GM12878 (cell line): ENCODE measurements at regions not wholly inside any gene's neighbourhood (a gene's known extent, or its start where the extent isn't known, plus 50 kb on each side); places are given as distances from the start of the nearest gene placed in this dataset.

ENCODE experiments used
- ATAC-seq: fragments of 200-7000 bp; cut with Tn5 transposase; 3 replicates; pipeline ENCODE4 v1.9.1; 2020; ENCODE audit warnings: mild to moderate bottlenecking, moderate library complexity
- BruUV-seq: library from RNA; stranded (reverse); fragments of 400-500 nt; replicated peaks from 2 replicates; lab custom pipeline; 2021; lab: Mats Ljungman, UMichigan
- CTCF ChIA-PET: fragments of 300-600 bp; sonication (Branson Sonifier 250); formaldehyde crosslinking; extraction: SDS; loops from one replicate; lab custom pipeline; 2021; ENCODE audit warnings: inconsistent platforms; lab: Yijun Ruan, JAX
- POLR2A ChIA-PET: fragments of 350-600 bp; formaldehyde crosslinking; extraction: SDS; loops from one replicate; lab custom pipeline; 2021; ENCODE audit warnings: inconsistent platforms; lab: Charles Lee
- RAD21 ChIA-PET: fragments of 300-600 bp; sonication (Branson Sonifier 250); formaldehyde crosslinking; loops from one replicate; lab custom pipeline; 2023; ENCODE audit warnings: antibody characterized with exemption; ENCODE audit not compliant: unreplicated experiment; lab: Charles Lee
- SMC1A ChIA-PET: fragments of 300-600 bp; sonication (Branson Sonifier 250); formaldehyde crosslinking; loops from one replicate; lab custom pipeline; 2023; ENCODE audit not compliant: unreplicated experiment, uncharacterized antibody; lab: Charles Lee
- DNase-seq: peaks from one replicate; pipeline ENCODE4 v3.0.0-alpha.2; 2011; ENCODE audit warnings: low read depth, low spot score
- FAIRE-seq: peaks from 3 replicates; lab custom pipeline; 2011; peaks lifted over from hg19 to GRCh38; lab: Jason Lieb, UNC
- H2AFZ ChIP-seq: 2 replicates; pipeline ENCODE4 v1.6.0; 2011; ENCODE audit warnings: low read depth, low read length, control low read depth; ENCODE audit not compliant: control insufficient read depth
- H3K27ac ChIP-seq: 2 replicates; pipeline ENCODE4 v1.5.1; 2011; ENCODE audit warnings: control low read depth; ENCODE audit not compliant: control insufficient read depth, insufficient read depth
- H3K27me3 ChIP-seq, 2 experiments: replicated peaks in 1 of 2; 2 replicates each; pipeline versions ENCODE4 v1.6.0 to v1.6.1; 2011; ENCODE audit warnings: low read length in 1 of 2; ENCODE audit not compliant: control insufficient read depth in 2 of 2, insufficient read depth in 2 of 2
- H3K36me3 ChIP-seq, 2 experiments: 2 replicates each; pipeline ENCODE4 v1.5.1; 2011; ENCODE audit warnings: low read length in 1 of 2; ENCODE audit not compliant: control insufficient read depth in 2 of 2, insufficient read depth in 2 of 2
- H3K4me1 ChIP-seq: 2 replicates; pipeline ENCODE4 v1.6.1; 2011; ENCODE audit warnings: mild to moderate bottlenecking, low read length, moderate library complexity, mixed read lengths; ENCODE audit not compliant: control insufficient read depth, insufficient read depth
- H3K4me2 ChIP-seq: 2 replicates; pipeline ENCODE4 v1.6.0; 2011; ENCODE audit warnings: control low read depth; ENCODE audit not compliant: control insufficient read depth, insufficient read depth
- H3K4me3 ChIP-seq: fragments of 200-600 bp; sonication (generic); 2 replicates; pipeline ENCODE4 v1.5.1; 2016
- H3K79me2 ChIP-seq: 2 replicates; pipeline ENCODE4 v1.6.0; 2011; ENCODE audit warnings: low read length; ENCODE audit not compliant: control insufficient read depth, insufficient read depth
- H3K9ac ChIP-seq: 2 replicates; pipeline ENCODE4 v1.8.0; 2011; ENCODE audit warnings: low read length, control low read depth, mixed read lengths; ENCODE audit not compliant: control insufficient read depth, insufficient read depth
- H3K9me3 ChIP-seq: replicated peaks from 3 replicates; pipeline ENCODE4 v1.5.1; 2011; ENCODE audit warnings: mild to moderate bottlenecking, low read length; ENCODE audit not compliant: control insufficient read depth, insufficient read depth
- H4K20me1 ChIP-seq: 2 replicates; pipeline ENCODE4 v1.6.0; 2011; ENCODE audit not compliant: control insufficient read depth, insufficient read depth
- NFIC ChIP-seq: IDR thresholded peaks from 2 replicates; pipeline ENCODE4 v1.6.1; 2012; ENCODE audit warnings: low read depth, mild to moderate bottlenecking, inconsistent platforms, low read length, moderate library complexity
- POLR2A ChIP-seq: IDR thresholded peaks from 2 replicates; pipeline ENCODE4 v1.6.1; 2011; ENCODE audit warnings: low read depth, mild to moderate bottlenecking, low read length
- SIX5 ChIP-seq: IDR thresholded peaks from 2 replicates; pipeline ENCODE4 v1.6.1; 2011; ENCODE audit warnings: mild to moderate bottlenecking, low read depth, low read length, moderate library complexity; ENCODE audit not compliant: severe bottlenecking
- SMARCA5 ChIP-seq: fragments of 450-650 bp; IDR thresholded peaks from 2 replicates; pipeline ENCODE4 v1.6.1; 2017; ENCODE audit warnings: mild to moderate bottlenecking
- TAF1 ChIP-seq: IDR thresholded peaks from 2 replicates; pipeline ENCODE4 v1.6.1; 2011; ENCODE audit warnings: mild to moderate bottlenecking, low read depth, low read length, borderline replicate concordance
- TCF12 ChIP-seq: IDR thresholded peaks from 2 replicates; pipeline ENCODE4 v1.6.1; 2011; ENCODE audit warnings: low read depth, mild to moderate bottlenecking, low read length
- ZNF24 ChIP-seq: fragments of 450-650 bp; IDR thresholded peaks from 2 replicates; pipeline ENCODE4 v1.6.1; 2017; ENCODE audit warnings: antibody characterized with exemption, mild to moderate bottlenecking
- ZNF384 ChIP-seq: IDR thresholded peaks from 2 replicates; pipeline ENCODE4 v1.6.1; 2012; ENCODE audit warnings: low read depth, mild to moderate bottlenecking, low read length, improper control_type of control experiment, borderline replicate concordance
- WGBS: methylation state at CpG from one replicate; pipeline ENCODE4 v1.1.6; 2016; ENCODE audit warnings: low lambda C conversion rate; ENCODE audit not compliant: insufficient replicate concordance, insufficient coverage; ENCODE audit errors: missing lambda C conversion rate; 5-methylcytosine and 5-hydroxymethylcytosine counted together
- in situ Hi-C: fragments of 300-500 bp; cut with MboI; formaldehyde crosslinking; loops from 9 replicates; pipeline ENCODE4 v1.14.3; 2018; ENCODE audit warnings: mixed read lengths
- intact Hi-C: fragments of 100-400 bp; cut with micrococcal nuclease; formaldehyde crosslinking; loops from one replicate; pipeline ENCODE4 v1.14.2; 2022; ENCODE audit not compliant: unreplicated experiment
- TF ChIP-seq, protein P1 (sequence below): fragments of 450-650 bp; IDR thresholded peaks from 2 replicates; pipeline ENCODE4 v1.6.1; 2016; ENCODE audit warnings: mild to moderate bottlenecking
- TF ChIP-seq, protein P2 (sequence below): fragments of 450-650 bp; IDR thresholded peaks from 2 replicates; pipeline ENCODE4 v1.6.1; 2014; ENCODE audit warnings: mild to moderate bottlenecking
- TF ChIP-seq, protein P3 (sequence below): fragments of 450-650 bp; IDR thresholded peaks from 2 replicates; pipeline ENCODE4 v1.6.1; 2017; ENCODE audit warnings: mild to moderate bottlenecking, moderate library complexity

- no peaks in the 10 kb centered on the region for H3K9me3 ChIP-seq
- intact Hi-C loops (no loop called here), in situ Hi-C loops (no loop called here)
- no peak overlapping the region for H3K9ac ChIP-seq
- RAD21 ChIA-PET = interaction anchor here (0.6 kb wide), 2 partner anchors 81 to 271 kb away, joined by 3 to 4 read pairs; no protein-coding TSS in a partner anchor
- no peak overlapping the region for H2AFZ ChIP-seq
- no peaks in the 10 kb centered on the region for H4K20me1 ChIP-seq
- TF ChIP-seq SMARCA5 (no peak), POLR2A (no peak), ZNF24 (no peak), TCF12 (no peak), SIX5 (no peak), NFIC (no peak), TAF1 (no peak), ZNF384 (no peak)
- TF ChIP-seq, protein P1, sequence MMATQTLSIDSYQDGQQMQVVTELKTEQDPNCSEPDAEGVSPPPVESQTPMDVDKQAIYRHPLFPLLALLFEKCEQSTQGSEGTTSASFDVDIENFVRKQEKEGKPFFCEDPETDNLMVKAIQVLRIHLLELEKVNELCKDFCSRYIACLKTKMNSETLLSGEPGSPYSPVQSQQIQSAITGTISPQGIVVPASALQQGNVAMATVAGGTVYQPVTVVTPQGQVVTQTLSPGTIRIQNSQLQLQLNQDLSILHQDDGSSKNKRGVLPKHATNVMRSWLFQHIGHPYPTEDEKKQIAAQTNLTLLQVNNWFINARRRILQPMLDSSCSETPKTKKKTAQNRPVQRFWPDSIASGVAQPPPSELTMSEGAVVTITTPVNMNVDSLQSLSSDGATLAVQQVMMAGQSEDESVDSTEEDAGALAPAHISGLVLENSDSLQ = no peak
- TF ChIP-seq, protein P2, sequence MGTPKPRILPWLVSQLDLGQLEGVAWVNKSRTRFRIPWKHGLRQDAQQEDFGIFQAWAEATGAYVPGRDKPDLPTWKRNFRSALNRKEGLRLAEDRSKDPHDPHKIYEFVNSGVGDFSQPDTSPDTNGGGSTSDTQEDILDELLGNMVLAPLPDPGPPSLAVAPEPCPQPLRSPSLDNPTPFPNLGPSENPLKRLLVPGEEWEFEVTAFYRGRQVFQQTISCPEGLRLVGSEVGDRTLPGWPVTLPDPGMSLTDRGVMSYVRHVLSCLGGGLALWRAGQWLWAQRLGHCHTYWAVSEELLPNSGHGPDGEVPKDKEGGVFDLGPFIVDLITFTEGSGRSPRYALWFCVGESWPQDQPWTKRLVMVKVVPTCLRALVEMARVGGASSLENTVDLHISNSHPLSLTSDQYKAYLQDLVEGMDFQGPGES = no peak
- TF ChIP-seq, protein P3, sequence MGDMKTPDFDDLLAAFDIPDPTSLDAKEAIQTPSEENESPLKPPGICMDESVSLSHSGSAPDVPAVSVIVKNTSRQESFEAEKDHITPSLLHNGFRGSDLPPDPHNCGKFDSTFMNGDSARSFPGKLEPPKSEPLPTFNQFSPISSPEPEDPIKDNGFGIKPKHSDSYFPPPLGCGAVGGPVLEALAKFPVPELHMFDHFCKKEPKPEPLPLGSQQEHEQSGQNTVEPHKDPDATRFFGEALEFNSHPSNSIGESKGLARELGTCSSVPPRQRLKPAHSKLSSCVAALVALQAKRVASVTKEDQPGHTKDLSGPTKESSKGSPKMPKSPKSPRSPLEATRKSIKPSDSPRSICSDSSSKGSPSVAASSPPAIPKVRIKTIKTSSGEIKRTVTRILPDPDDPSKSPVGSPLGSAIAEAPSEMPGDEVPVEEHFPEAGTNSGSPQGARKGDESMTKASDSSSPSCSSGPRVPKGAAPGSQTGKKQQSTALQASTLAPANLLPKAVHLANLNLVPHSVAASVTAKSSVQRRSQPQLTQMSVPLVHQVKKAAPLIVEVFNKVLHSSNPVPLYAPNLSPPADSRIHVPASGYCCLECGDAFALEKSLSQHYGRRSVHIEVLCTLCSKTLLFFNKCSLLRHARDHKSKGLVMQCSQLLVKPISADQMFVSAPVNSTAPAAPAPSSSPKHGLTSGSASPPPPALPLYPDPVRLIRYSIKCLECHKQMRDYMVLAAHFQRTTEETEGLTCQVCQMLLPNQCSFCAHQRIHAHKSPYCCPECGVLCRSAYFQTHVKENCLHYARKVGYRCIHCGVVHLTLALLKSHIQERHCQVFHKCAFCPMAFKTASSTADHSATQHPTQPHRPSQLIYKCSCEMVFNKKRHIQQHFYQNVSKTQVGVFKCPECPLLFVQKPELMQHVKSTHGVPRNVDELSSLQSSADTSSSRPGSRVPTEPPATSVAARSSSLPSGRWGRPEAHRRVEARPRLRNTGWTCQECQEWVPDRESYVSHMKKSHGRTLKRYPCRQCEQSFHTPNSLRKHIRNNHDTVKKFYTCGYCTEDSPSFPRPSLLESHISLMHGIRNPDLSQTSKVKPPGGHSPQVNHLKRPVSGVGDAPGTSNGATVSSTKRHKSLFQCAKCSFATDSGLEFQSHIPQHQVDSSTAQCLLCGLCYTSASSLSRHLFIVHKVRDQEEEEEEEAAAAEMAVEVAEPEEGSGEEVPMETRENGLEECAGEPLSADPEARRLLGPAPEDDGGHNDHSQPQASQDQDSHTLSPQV = no peak
- TF ChIP-seq, all 136 proteins: peak for 0
- H3K4me2 ChIP-seq = no peak overlapping the region
- DNase-seq (no peak), FAIRE-seq (no peak), ATAC-seq (no peak)
- no peak overlapping the region for H3K27ac ChIP-seq
- no peaks in the 10 kb centered on the region for H3K36me3 ChIP-seq
- 19% methylated on average over 6 of the region's 6 CpGs for whole genome bisulfite sequencing
- no TSS peak for BruUV-seq
- ChIA-PET SMC1A (no interaction called here), CTCF (no interaction called here), POLR2A (no interaction called here)
- no peaks in the 10 kb centered on the region for H3K27me3 ChIP-seq
- H3K79me2 ChIP-seq = no peaks in the 10 kb centered on the region
- no peak overlapping the region for H3K4me3 ChIP-seq
- no peaks in the 10 kb centered on the region for H3K4me1 ChIP-seq
These were observed 107.1 kb upstream of the CADM1 start for GRCh38 chr11:115611343-115611742.
